HFFc6 (cell line): ENCODE measurements at regions not wholly inside any gene's neighbourhood (a gene's known extent, or its start where the extent isn't known, plus 50 kb on each side); places are given as distances from the start of the nearest gene placed in this dataset. TPM values are rescaled to one million over a fixed set of nuclear protein-coding genes. Genes with fewer than 3 reads are reported as not detected.
"Not testable (repeated sequence)": the region's sequence is repeated elsewhere in the genome, so short reads cannot be mapped to it uniquely, and the experiment has no call there.

ENCODE experiments used
- DNase-seq: peaks from one replicate; pipeline ENCODE4 v3.0.0-alpha.2; 2018
- H3K27ac Mint-ChIP-seq: 2 replicates; pipeline ENCODE4 v1.8.0; 2020; ENCODE audit warnings: mild to moderate bottlenecking, mixed read lengths
- H3K27me3 Mint-ChIP-seq: 2 replicates; pipeline ENCODE4 v1.8.0; 2021; ENCODE audit warnings: mild to moderate bottlenecking, moderate library complexity, mixed read lengths; ENCODE audit not compliant: insufficient read depth
- H3K36me3 Mint-ChIP-seq: 2 replicates; pipeline ENCODE4 v1.8.0; 2021; ENCODE audit warnings: low read depth, mixed read lengths
- H3K4me1 Mint-ChIP-seq: 2 replicates; pipeline ENCODE4 v1.8.0; 2020; ENCODE audit warnings: low read depth, mixed read lengths
- H3K4me3 Mint-ChIP-seq: 2 replicates; pipeline ENCODE4 v1.8.0; 2020; ENCODE audit warnings: mild to moderate bottlenecking, moderate library complexity, mixed read lengths
- H3K9me3 Mint-ChIP-seq: 2 replicates; pipeline ENCODE4 v1.8.0; 2020; ENCODE audit warnings: mild to moderate bottlenecking, mixed read lengths
- CTCF ChIP-seq: fragments of 200-600 bp; sonication (generic); IDR thresholded peaks from 2 replicates; pipeline ENCODE4 v1.5.0; 2021; ENCODE audit warnings: antibody characterized with exemption, mild to moderate bottlenecking
- microRNA-seq: library from miRNA; unstranded; fragments of <30 nt; microRNA quantifications from one replicate; pipeline ENCODE4, GENCODE V29; 2019

DNA sequence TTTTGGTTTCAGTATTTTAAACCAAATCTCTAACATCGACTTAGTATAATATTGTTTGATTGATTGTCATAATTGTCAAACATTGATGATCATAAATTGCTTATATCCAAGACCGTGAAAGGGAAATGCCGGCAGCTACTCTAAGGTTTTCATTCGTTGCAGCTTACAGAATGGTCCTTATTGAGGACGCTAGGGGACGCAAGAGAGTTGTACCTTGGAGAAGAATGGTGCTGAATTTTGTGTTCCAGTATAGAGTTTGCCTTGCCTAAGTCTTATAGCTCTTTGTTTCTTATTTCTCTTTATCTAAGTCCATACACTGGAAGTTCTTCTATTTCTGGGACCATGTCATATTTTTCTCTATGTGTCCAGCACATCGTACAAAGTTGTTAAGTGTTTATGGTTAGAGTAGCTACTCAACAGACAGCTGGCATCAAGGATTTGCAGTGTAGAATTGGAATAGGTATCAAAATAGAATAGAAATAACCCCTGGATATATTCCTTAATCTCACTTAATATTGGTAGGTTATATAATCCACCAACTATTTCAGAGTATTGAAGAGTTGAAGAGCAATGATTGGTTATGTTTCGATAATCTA, 67.4 kb upstream of the GPR39 start:
- H3K27ac Mint-ChIP-seq, H3K9me3 Mint-ChIP-seq, H3K4me3 Mint-ChIP-seq, H3K36me3 Mint-ChIP-seq, H3K27me3 Mint-ChIP-seq: not testable (repeated sequence)
- peak; percentile 87 for TF ChIP-seq CTCF
- DNase-seq, result peak; percentile 54
- peaks cover 16% of the 10 kb centered on the region for H3K4me1 Mint-ChIP-seq

- H3K4me1 Mint-ChIP-seq, result peaks cover 12% of the 10 kb centered on the region
- DNase-seq, H3K4me3 Mint-ChIP-seq, H3K9me3 Mint-ChIP-seq, H3K27ac Mint-ChIP-seq, H3K36me3 Mint-ChIP-seq, H3K27me3 Mint-ChIP-seq: not testable (repeated sequence)
Observed at GRCh38 chr2:132351668-132352067, 64.9 kb upstream of the GPR39 start.

DNA sequence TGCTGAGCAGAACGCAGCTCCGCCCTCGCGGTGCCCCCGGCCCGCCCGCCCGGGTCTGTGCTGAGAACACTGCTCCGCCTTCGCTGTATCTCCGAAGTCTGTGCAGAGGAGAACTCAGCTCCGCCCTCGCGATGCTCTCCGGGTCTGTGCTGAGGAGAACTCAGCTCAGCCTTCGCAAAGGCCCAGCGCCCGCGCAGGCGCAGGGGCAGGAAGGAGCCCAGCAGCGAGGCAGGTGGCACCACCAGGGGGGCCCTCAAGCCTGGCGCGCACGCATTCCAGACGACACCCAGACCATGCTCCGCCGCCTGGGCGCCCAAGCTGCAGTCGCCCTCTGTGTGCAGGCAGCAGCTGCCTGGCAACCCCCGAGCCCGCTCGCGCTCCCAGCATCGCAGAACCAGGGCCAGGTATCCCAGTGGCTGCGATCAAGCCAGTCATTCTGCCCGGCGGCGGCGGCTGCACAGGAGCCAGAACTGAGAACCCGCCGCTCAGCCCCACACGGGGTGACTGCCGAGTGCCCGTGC, 64.1 kb upstream of the GPR39 start:
- H3K27me3 Mint-ChIP-seq, result not testable (repeated sequence)

DNA sequence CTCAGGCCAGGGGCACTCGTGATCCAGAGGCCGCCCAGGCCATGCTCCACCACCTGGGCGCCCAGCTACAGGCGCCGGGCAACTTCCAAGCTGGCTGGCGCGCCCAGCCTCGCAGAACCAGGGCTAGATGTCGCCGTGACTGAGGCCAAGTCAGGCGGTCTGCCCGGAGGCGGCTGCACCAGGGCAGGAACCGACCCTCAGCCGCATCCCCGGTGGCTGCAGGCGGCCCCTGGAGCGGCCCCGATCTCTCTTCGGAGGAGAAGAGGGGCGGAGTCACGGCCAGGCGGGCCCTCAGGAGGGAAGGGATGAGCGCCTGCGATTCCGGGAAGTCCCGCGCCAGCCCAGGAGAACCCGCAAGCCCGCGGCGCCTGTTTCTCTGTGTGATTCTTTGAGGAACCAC, 63.2 kb upstream of the GPR39 start:
- DNase-seq, H3K27ac Mint-ChIP-seq, H3K36me3 Mint-ChIP-seq, H3K4me1 Mint-ChIP-seq, H3K27me3 Mint-ChIP-seq, H3K9me3 Mint-ChIP-seq: not testable (repeated sequence)
- H3K4me3 Mint-ChIP-seq, result peak overlapping the region; percentile 62

More for the DNA sequence above, 64.1 kb upstream of the GPR39 start:
- H3K4me1 Mint-ChIP-seq, H3K36me3 Mint-ChIP-seq, H3K9me3 Mint-ChIP-seq, H3K27ac Mint-ChIP-seq: not testable (repeated sequence)
- peak overlapping the region; percentile 57 for H3K4me3 Mint-ChIP-seq
- DNase-seq, result peak; percentile 13

GRCh38 chr2:132360964-132361363, 55.6 kb upstream of the GPR39 start:
- not testable (repeated sequence) for H3K27ac Mint-ChIP-seq, H3K4me3 Mint-ChIP-seq, H3K27me3 Mint-ChIP-seq, H3K36me3 Mint-ChIP-seq, H3K4me1 Mint-ChIP-seq, DNase-seq
- peaks cover 27% of the 10 kb centered on the region for H3K9me3 Mint-ChIP-seq

DNA sequence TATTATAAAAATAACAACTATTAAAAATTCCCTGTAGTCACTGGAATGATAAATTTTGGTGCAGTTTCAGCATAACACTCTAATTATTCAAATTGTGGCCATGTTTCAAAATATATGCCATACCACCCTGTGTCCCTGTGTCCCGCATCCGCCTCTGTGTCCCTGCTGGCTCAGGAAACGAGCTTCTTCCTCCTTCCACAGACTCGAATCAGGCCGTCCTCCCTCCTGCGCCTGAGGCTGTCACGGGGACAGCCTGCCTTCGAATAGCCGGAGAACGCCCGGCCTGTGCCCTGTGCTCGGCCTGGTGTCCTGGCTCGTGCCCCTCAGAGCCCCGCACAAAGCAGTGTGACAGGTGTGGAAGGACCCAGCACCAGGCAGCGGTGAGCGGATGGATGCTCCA, 55.1 kb upstream of the GPR39 start:
- H3K4me1 Mint-ChIP-seq, DNase-seq, H3K27ac Mint-ChIP-seq, H3K36me3 Mint-ChIP-seq, H3K27me3 Mint-ChIP-seq, H3K4me3 Mint-ChIP-seq: not testable (repeated sequence)
- H3K9me3 Mint-ChIP-seq, result peaks cover 27% of the 10 kb centered on the region

GRCh38 chr2:132363352-132363751, 53.3 kb upstream of the GPR39 start:
- H3K4me3 Mint-ChIP-seq, H3K36me3 Mint-ChIP-seq, DNase-seq, H3K27me3 Mint-ChIP-seq, H3K27ac Mint-ChIP-seq, H3K4me1 Mint-ChIP-seq: not testable (repeated sequence)
- peaks cover 27% of the 10 kb centered on the region for H3K9me3 Mint-ChIP-seq

DNA sequence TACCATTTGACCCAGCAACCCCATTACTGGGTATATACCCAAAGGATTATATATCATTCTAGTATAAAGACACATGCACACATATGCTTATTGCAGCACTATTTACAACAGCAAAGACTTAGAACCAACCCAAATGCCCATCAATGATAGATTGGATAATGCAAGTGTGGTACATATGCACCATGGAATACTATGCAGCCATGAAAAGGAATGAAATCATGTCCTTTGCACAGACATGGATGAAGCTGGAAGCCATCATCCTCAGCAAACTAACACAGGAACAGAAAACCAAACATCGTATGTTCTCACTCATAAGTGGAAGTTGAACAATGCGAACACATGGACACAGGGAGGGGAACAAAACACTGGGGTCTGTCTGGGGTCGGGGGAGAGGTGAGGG, 50.6 kb upstream of the GPR39 start:
- not testable (repeated sequence) for H3K4me1 Mint-ChIP-seq, H3K36me3 Mint-ChIP-seq, H3K27me3 Mint-ChIP-seq, DNase-seq, H3K4me3 Mint-ChIP-seq, H3K27ac Mint-ChIP-seq
- peaks cover 23% of the 10 kb centered on the region for H3K9me3 Mint-ChIP-seq

DNA sequence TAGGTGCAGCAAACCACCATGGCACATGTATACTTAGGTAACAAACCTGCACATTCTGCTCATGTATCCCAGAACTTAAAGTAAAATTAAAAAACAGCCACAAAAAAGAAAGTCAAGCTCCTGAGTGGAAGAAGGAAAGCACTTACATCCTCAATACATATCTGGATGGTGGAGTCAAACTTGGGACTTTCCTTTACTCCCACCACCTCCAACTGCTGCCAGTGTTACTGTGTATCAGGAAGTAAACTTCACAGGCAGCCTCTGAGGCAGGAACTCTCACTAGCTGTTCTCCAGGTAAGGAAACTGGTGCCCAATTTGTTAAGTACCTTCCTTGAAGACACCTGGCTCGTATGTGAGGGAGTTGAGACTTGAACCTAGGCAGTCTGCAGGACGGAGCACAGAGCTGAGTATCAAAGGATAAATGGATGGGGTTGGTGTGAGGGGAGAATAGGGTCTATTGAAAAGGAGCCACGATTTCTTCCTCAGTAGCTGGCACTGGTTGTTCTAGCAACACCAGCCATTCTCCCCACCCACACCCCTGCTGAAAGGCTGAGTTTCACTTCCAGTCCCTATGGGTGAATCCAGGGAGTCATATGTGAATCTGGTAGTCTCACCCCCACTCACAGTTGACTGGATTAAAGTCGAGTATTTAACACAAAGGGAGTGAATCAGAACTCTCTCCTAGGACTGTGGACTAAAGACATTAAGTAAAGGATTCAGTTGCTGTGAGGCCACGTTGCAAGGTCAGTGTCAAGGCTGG, 50.0 kb upstream of the GPR39 start:
- H3K27ac Mint-ChIP-seq, result no peak overlapping the region
- H3K4me3 Mint-ChIP-seq, result no peak overlapping the region
- peaks cover 5% of the 10 kb centered on the region for H3K27me3 Mint-ChIP-seq
- no peak for DNase-seq
- peaks cover 8% of the 10 kb centered on the region; the same call in 1 of the 2 replicates for H3K36me3 Mint-ChIP-seq
- peaks cover 23% of the 10 kb centered on the region for H3K9me3 Mint-ChIP-seq
- no peaks in the 10 kb centered on the region for H3K4me1 Mint-ChIP-seq
- TF ChIP-seq CTCF, result no peak

Small RNA genes in the stretch of these regions (microRNA-seq; reads per million reads assigned to microRNA genes)
- gene MIR663B, result not detected
